ENCODE measurements at regions not wholly inside any gene's neighbourhood (a gene's known extent, or its start where the extent isn't known, plus 50 kb on each side); places are given as distances from the start of the nearest gene placed in this dataset.
A peak's percentile ranks its signal among the peaks of the same experiment; 100 is the strongest.
"Not testable (repeated sequence)": the region's sequence is repeated elsewhere in the genome, so short reads cannot be mapped to it uniquely, and the experiment has no call there.

DNA sequence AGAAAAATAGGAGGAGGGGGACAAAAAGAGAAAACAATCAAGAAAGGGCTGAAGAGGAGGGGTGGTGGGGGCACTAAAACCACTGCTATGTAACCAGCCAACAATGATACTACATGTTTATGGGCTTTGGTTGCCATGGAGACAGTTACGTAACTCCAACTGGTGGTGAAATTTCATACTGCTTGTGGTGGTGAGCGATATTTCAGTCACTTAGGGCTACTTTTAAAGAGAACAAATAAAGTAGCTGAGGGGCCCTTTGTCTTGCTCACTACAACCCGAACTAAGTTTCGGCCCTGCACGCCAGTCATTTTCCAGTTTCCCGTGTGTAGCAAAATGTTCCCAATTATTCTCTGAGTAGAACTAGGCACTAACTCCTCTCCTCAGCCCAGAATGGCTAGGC is 275.2 kb upstream of the EDA2R start:
- FAIRE-seq = no peak
- peak; percentile 55 for DNase-seq (ENCODE audit: low spot score)

DNA sequence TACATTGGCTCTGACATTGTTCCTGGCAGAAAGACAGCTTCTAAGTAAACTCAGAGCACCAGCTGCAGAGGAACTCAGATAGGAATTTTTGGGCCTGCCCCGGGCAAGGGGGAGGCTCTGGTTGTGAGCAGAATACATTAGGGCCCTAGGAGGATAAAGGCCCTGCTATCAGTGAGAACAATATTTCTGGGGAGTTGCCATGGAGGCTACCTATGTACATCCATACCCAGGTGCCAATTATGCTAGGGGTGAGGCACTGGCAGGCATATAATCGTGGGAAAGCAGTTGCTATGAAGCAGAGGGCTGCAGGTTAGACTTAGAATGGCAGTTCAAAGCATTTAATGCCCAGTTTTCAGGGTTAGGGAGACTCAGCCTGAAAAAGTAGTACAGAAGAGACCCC is 273.5 kb upstream of the EDA2R start:
- no peak for FAIRE-seq
- DNase-seq (ENCODE audit: low spot score) = no peak

GRCh38 chrX:66902081-66902480 is 263.2 kb upstream of the EDA2R start:
- DNase-seq (ENCODE audit: low spot score) (no peak), FAIRE-seq (no peak)

DNA sequence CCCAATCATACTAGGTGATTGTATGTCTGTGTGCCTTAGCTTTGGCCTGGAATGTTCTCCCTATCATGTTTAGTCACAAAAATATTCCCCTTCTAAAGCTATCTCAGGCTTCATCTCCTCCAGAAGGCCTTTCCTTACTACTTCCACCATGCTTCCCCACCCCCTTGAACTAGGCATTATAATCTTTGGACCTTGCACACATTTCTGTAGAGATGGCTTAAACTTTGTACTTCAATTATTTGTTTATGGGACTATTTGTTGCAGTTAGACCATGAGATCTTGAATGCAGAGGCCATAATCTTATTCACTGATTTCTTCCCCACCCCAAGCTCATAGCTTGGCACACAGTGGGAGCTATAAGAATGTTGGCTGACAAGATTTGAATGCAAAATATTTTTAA is 262.0 kb upstream of the EDA2R start:
- DNase-seq (ENCODE audit: low spot score) = no peak
- no peak for FAIRE-seq

GRCh38 chrX:66892004-66892403 is 253.1 kb upstream of the EDA2R start:
- DNase-seq (ENCODE audit: low spot score) (no peak), FAIRE-seq (no peak)

GRCh38 chrX:66889418-66889817 is 250.5 kb upstream of the EDA2R start:
- FAIRE-seq = no peak

DNA sequence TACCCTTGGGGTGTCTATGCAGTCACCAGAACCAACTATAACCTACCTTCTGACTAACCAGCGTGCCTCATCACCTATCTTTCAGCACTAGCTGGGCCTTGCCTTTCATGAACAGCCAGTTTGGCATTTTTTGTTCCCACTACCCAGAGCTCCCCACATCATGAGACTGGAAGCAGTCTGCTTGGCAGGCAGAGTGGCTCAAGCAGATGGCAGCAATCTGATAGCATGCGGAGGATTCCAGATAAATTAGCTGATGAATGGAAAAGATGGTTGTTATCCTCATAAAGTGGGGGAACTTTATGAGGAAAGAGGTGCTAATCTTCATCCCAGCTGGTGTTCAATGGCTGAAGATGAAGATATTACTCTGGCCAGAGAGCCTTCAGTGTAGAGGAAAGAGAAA is 243.2 kb upstream of the EDA2R start:
- FAIRE-seq (no peak), DNase-seq (ENCODE audit: low spot score) (no peak)

More at GRCh38 chrX:66889418-66889817, 250.5 kb upstream of the EDA2R start:
- DNase-seq (ENCODE audit: low spot score) = no peak

GRCh38 chrX:66876776-66877175 is 237.9 kb upstream of the EDA2R start:
- FAIRE-seq = no peak
- DNase-seq (ENCODE audit: low spot score) = no peak

DNA sequence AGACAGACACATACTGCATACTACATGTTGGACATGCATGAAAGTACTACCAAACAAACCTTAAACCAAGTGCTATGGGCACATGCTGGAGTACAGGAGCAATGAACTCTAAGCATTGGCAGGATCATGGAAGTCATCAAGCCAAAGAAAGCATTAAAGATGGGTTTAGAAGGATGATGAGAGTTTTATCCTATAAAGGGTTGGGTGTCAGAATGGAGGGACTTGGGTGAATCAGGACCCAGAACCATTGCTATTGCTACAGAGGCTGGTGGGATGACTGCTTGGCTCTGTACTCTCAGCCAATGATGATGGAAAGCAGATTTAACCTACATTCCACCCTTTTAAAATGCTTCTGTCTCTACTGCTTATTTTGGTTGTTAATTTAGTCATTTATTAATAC is 233.9 kb upstream of the EDA2R start:
- DNase-seq (ENCODE audit: low spot score) = no peak
- FAIRE-seq = no peak

- DNase-seq (ENCODE audit: low spot score) = no peak
- no peak for FAIRE-seq
These were observed 224.8 kb upstream of the EDA2R start for GRCh38 chrX:66863721-66864120.

GRCh38 chrX:66833426-66833825 is 194.5 kb upstream of the EDA2R start:
- no peak for FAIRE-seq
- DNase-seq (ENCODE audit: low spot score) = no peak

DNA sequence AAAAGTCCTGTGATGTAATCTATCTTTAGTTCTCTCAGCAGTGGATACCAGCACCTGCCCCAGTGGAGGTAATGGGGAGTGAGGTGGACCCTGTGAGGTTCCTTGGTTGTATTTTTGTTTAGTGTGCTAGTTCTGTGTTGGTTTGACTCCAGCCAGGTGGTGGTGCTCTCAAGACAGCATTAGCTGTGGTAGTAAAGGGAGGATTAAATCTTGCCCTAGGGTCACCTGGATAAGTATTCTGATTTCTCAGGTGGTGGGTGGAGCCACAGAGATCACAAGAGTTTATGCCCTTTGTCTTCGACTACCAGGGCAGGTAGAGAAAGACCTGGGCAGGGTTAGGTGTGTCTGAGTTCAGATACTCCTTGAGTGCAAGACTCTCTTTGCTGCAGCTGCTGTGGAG is 176.3 kb upstream of the EDA2R start:
- DNase-seq (ENCODE audit: low spot score) = no peak
- no peak for FAIRE-seq

DNA sequence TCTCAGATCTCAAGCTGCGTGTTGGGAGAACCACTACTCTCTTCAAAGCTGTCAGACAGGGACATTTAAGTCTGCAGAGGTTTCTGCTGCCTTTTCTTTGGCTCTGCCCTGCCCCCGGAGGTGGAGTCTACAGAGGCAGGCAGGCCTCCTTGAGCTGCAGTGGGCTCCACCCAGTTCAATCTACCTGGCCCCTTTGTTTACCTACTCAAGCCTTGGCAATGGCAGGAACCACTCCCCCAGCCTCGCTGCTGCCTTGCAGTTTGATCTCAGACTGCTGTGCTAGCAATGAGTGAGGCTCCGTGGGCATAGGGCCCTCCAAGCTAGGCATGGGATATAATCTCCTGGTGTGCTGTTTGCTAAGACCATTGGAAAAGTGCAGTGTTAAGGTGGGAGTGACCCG is 155.6 kb upstream of the EDA2R start:
- DNase-seq (ENCODE audit: low spot score); FAIRE-seq: not testable (repeated sequence)

DNA sequence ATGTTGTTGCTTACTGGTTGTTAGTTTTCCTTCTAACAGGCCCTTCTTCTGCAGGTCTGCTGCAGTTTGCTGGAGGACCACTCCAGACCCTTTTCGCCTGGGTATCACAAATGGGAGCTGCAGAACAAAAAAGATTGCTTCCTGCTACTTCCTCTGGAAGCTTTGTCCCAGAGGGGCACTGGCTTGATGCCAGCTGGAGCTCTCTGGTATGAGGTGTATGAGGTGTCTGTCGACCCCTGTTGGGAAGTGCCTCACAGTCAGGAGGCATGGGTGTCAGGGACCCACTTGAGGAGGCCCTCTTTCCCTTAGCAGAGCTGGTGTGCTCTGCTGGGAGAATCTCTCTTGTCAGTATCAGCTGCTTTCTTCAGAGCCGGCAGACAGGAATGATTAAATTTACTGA is 127.4 kb upstream of the EDA2R start:
- no peak for DNase-seq (ENCODE audit: low spot score)
- FAIRE-seq = no peak

DNA sequence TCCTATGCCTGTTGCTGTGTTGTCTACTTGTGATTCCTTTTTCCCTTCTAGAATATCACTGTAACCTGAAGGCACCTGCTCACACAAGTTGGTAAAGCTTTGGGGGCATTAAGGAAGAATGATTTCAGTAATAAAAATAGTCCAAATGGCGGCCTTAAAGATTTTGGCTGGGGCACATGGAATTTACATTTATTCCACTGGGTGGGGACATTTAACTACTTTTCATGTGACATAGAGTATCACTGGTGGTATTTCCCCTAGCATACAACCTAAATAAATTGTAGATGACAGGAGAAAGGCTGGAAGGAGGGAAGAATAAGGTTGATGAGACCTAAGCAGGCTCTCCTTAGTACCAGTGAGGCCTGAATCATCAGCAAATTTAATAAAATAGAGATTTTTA is 121.8 kb upstream of the EDA2R start:
- DNase-seq (ENCODE audit: low spot score) = peak; percentile 4

GRCh38 chrX:66756717-66757116 is 117.8 kb upstream of the EDA2R start:
- FAIRE-seq (no peak), DNase-seq (ENCODE audit: low spot score) (no peak)

More for the DNA sequence above, 121.8 kb upstream of the EDA2R start:
- FAIRE-seq = no peak

GRCh38 chrX:66751136-66751782 is 112.4 kb upstream of the EDA2R start:
- DNase-seq (ENCODE audit: low spot score) (no peak), FAIRE-seq (no peak)

DNA sequence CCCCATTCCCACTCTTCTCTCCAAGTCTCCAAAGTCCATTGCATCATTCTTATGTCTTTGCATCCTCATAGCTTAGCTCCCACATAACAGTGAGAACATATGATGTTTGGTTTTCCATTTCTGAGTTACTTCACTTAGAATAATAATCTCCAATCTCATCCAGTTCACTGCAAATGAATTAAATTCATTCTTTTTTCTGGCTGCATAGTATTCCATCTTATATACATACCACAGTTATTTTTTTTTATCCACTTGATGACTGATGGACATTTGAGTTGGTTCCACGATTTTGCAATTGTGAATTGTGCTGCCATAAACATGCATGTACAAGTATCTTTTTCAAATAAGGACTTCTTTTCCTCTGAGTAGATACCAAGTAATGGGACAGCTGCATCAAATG is 105.6 kb upstream of the EDA2R start:
- not testable (repeated sequence) for FAIRE-seq; DNase-seq (ENCODE audit: low spot score)

DNA sequence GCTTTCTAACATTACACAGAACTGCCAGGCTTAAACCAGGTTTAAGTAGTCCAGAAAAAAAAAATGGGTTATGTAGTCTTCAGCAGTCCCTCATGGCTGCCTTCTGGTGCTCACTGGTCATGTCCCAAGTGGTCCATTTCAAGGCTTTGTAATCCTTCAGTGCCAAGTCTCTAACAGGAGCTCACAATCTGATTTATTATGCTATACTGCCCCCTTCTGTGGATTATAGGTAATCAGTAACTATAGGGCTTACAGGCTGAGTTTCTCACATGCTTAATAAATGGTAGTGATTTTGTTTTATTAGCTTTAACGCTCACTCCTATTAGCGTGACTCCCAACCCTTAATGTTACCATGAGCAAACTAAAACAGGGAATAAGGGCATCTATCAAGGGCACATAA is 92.5 kb upstream of the EDA2R start:
- FAIRE-seq (no peak), DNase-seq (ENCODE audit: low spot score) (peak; percentile 16)

DNA sequence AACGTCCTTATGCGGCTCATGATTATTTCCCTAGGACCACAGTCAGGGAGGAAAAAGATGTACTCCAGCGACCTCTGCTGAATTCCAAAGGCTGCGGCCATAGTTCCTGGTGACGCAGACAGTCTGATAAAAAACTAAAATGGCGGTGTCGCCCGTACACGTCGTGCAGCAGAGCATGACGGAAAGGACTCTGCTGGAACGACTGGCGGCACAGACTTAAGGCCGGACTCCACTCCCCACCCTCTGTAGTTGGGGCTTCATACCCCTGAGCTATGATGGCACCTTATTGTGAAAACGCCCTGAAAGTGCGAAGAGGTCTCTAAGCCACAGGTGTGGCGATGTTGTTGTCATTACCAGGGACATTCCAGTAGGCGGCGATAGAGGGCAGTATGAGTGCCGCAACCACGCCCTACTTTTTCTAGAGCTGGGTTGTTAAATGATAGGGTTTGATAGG is 90.0 kb upstream of the EDA2R start:
- DNase-seq (ENCODE audit: low spot score) = peak; percentile 58
- no peak for FAIRE-seq

DNA sequence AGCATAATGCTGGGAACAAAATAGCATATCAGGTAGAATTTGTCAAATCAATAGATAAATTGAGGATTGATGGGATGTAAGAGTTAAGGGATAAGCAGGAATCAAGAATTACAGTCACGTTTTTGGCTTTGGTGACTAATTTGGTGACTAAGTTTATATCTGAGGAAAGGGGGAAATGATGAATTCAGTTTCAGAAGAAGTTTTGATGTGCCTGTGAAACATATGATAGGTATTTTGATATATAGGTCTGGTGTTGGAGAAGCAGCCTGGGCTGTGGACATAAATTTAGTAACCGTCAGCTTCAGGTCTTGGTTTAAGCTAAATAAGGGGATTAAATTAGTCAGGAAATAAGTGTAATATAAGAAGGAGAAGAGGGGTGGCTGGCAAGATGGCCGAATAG is 79.0 kb upstream of the EDA2R start:
- no peak for FAIRE-seq
- no peak for DNase-seq (ENCODE audit: low spot score)

- DNase-seq (ENCODE audit: low spot score) (no peak), FAIRE-seq (no peak)
These were observed 59.7 kb upstream of the EDA2R start for GRCh38 chrX:66698273-66699204.

GRCh38 chrX:66692512-66692911 is 53.6 kb upstream of the EDA2R start:
- not testable (repeated sequence) for DNase-seq (ENCODE audit: low spot score); FAIRE-seq

Measured in urothelium cell line (cell line).